ENCODE measurements at regions not wholly inside any gene's neighbourhood (a gene's known extent, or its start where the extent isn't known, plus 50 kb on each side); places are given as distances from the start of the nearest gene placed in this dataset.

GRCh38 chr5:35476036-35476435 is 141.6 kb upstream of the SPEF2 start:
- TF ChIP-seq SRSF9 (IDR thresholded peaks at IDR 0.05; ENCODE audit: borderline replicate concordance, insufficient read depth, low read depth, low read length, poor library complexity, severe bottlenecking) (no peak), PHF21A (CRISPR knock-in tag; IDR thresholded peaks at IDR 0.05) (no peak), PBX2 (CRISPR knock-in tag; IDR thresholded peaks at IDR 0.05) (no peak), BHLHE40 (IDR thresholded peaks at IDR 0.05; ENCODE audit: low read length) (no peak), TMF1 (CRISPR knock-in tag; IDR thresholded peaks at IDR 0.05; ENCODE audit: low read depth) (no peak), EZH2 (conservative IDR thresholded peaks at IDR 0.05; ENCODE audit: low read depth, low read length) (no peak)

All from HepG2 (cell line).